H1 (cell line): ENCODE measurements at regions not wholly inside any gene's neighbourhood (a gene's known extent, or its start where the extent isn't known, plus 50 kb on each side); places are given as distances from the start of the nearest gene placed in this dataset.
"Not testable (repeated sequence)": the region's sequence is repeated elsewhere in the genome, so short reads cannot be mapped to it uniquely, and the experiment has no call there.

ENCODE experiments used
- ATF2 ChIP-seq: IDR thresholded peaks from 2 replicates; pipeline ENCODE4 v1.6.1; 2012; ENCODE audit warnings: low read length, inconsistent platforms
- ATF3 ChIP-seq: IDR thresholded peaks from 2 replicates; pipeline ENCODE4 v1.6.1; 2011; ENCODE audit warnings: low read depth, mild to moderate bottlenecking, low read length; ENCODE audit not compliant: insufficient read depth
- BACH1 ChIP-seq: IDR thresholded peaks from 2 replicates; pipeline ENCODE4 v1.6.1; 2012; ENCODE audit warnings: low read length, improper control_type of control experiment
- CHD2 ChIP-seq: IDR thresholded peaks from 2 replicates; pipeline ENCODE4 v1.6.1; 2012; ENCODE audit warnings: low read length, improper control_type of control experiment
- GABPA ChIP-seq: IDR thresholded peaks from 2 replicates; pipeline ENCODE4 v1.6.1; 2011; ENCODE audit warnings: mild to moderate bottlenecking, low read length, moderate library complexity, borderline replicate concordance; ENCODE audit not compliant: insufficient read depth
- TEAD4 ChIP-seq: IDR thresholded peaks from 2 replicates; pipeline ENCODE4 v1.6.1; 2012; ENCODE audit warnings: low read depth, low read length, inconsistent platforms, mixed read lengths
- TF ChIP-seq, protein P1 (sequence below): IDR thresholded peaks from 2 replicates; pipeline ENCODE4 v1.6.1; 2012; ENCODE audit warnings: inconsistent platforms

GRCh38 chr10:45539569-45539968, 133.0 kb downstream of the ZFAND4 start:
- not testable (repeated sequence) for TF ChIP-seq GABPA, CHD2, TEAD4, ATF2, BACH1, ATF3
- TF ChIP-seq, protein P1, sequence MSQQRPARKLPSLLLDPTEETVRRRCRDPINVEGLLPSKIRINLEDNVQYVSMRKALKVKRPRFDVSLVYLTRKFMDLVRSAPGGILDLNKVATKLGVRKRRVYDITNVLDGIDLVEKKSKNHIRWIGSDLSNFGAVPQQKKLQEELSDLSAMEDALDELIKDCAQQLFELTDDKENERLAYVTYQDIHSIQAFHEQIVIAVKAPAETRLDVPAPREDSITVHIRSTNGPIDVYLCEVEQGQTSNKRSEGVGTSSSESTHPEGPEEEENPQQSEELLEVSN: not testable (repeated sequence)
